Colonic mucosa (tissue), 4 donors: ENCODE measurements at regions not wholly inside any gene's neighbourhood (a gene's known extent, or its start where the extent isn't known, plus 50 kb on each side); places are given as distances from the start of the nearest gene placed in this dataset.

ENCODE experiments used
- DNase-seq: peaks from one replicate; pipeline ENCODE4 v3.0.0-alpha.2; 2020
- H3K27ac ChIP-seq: fragments of 200-600 bp; one replicate; pipeline ENCODE4 v1.8.0; 2021
- H3K27me3 ChIP-seq: fragments of 200-600 bp; one replicate; pipeline ENCODE4 v1.8.0; 2021
- H3K36me3 ChIP-seq: fragments of 200-600 bp; one replicate; pipeline ENCODE4 v1.8.0; 2021
- H3K4me1 ChIP-seq: fragments of 200-600 bp; one replicate; pipeline ENCODE4 v1.8.0; 2021; ENCODE audit warnings: mild to moderate bottlenecking
- H3K4me3 ChIP-seq: fragments of 200-600 bp; one replicate; pipeline ENCODE4 v1.8.0; 2021
- H3K9ac ChIP-seq, 2 donors: one replicate each; pipeline ENCODE4 v1.7.0; 2013; ENCODE audit warnings: control low read depth in 2 of 2, low read depth in 2 of 2, low read length in 2 of 2
- H3K9me3 ChIP-seq: fragments of 200-600 bp; one replicate; pipeline ENCODE4 v1.8.0; 2021
- CTCF ChIP-seq: fragments of 200-600 bp; IDR thresholded peaks from one replicate; pipeline ENCODE4 v1.8.0; 2022; ENCODE audit warnings: antibody characterized with exemption, mild to moderate bottlenecking
- intact Hi-C: fragments of 100-400 bp; cut with DNase I; formaldehyde crosslinking; loops from one replicate; pipeline ENCODE4 v1.14.1; 2022
- donor health status: healthy.
- donor health status: DM: no; HTN: no; CAD: no.
- donor health status: DM: no; HTN: no; CAD: no.

- intact Hi-C loops: no loop called here
- Histone ChIP-seq H3K9ac (no peak overlapping the region), H3K4me3 (no peak overlapping the region), H3K27me3 (no peaks in the 10 kb centered on the region), H3K4me1 (no peaks in the 10 kb centered on the region), H3K9me3 (no peaks in the 10 kb centered on the region), H3K27ac (no peak overlapping the region), H3K36me3 (no peaks in the 10 kb centered on the region)
- TF ChIP-seq CTCF: no peak
- DNase-seq: no peak
These were observed 86.4 kb upstream of the CDH6 start for GRCh38 chr5:31107091-31107518.

DNA sequence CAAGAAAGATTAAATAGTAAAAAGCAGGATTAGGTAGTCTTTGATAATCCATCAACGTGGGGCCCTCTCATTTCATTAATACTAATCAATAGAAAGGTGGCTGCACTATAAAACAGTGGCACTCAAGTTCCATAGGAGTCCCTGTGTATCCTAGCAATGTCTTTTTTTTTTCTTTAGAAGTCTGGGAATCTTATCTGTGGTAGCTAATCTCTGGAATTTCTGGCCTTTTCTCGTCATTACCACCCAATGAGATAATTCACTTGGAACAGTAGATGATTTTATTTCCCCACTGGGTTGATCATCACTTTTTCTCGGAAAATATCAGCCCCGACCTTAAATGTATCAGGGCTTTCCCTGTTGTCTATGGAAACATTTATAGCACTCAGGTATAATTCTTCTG lies 86.8 kb upstream of the CDH6 start:
- Histone ChIP-seq H3K36me3 (no peaks in the 10 kb centered on the region), H3K9ac (no peak overlapping the region), H3K27ac (no peak overlapping the region), H3K9me3 (no peaks in the 10 kb centered on the region), H3K4me1 (no peaks in the 10 kb centered on the region), H3K27me3 (no peaks in the 10 kb centered on the region), H3K4me3 (no peak overlapping the region)
- TF ChIP-seq CTCF: no peak
- no peak for DNase-seq
- intact Hi-C loops: no loop called here

DNA sequence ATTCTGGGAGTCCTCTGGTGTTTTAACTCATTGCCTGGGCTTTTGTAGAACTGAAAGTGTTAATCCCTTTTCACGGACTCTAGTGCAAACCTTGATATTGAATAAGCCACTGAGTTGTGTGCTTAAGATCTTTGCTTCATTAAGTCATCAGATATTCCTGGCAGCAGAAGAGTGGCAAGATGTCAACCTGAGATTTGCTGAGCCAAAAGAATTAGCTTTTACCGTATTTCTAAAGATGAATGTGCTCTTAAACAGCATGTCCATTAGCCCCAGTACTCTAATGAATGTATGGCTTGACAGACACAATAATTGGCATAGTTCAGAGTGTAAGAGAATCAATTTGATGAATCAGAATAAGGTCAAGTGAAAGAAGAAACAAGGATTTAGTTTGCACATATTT lies 87.2 kb upstream of the CDH6 start:
- Histone ChIP-seq H3K4me1 (no peaks in the 10 kb centered on the region), H3K9ac (no peak overlapping the region), H3K9me3 (no peaks in the 10 kb centered on the region), H3K27me3 (no peaks in the 10 kb centered on the region), H3K27ac (no peak overlapping the region), H3K4me3 (no peak overlapping the region), H3K36me3 (no peaks in the 10 kb centered on the region)
- intact Hi-C loops: no loop called here
- TF ChIP-seq CTCF: no peak
- DNase-seq: no peak

DNA sequence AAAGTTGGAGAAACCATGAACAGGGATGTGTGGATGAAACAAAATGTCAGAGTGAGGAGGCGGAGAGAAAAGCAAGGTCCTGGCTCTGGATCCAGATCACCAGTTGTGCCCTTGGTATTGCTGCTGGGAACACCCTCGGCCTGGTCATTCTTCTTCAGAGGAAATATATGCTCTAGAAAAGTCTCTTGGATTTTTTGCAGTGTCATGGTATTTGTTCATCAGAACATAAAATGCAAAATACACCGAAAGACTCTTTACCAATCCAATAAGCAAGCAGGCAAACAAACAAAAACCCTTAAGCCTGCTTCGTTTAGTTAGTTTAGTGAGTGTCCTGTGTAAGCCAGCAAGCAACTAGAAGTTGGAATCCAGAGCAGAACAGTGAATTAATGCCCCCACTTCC lies 88.7 kb upstream of the CDH6 start:
- intact Hi-C loops: no loop called here
- H3K27ac ChIP-seq: no peak overlapping the region
- TF ChIP-seq CTCF: no peak
- no peak for DNase-seq
- H3K4me3 ChIP-seq: no peak overlapping the region
- no peaks in the 10 kb centered on the region for H3K4me1 ChIP-seq
- H3K36me3 ChIP-seq: no peaks in the 10 kb centered on the region
- H3K9me3 ChIP-seq: no peaks in the 10 kb centered on the region
- no peak overlapping the region for H3K9ac ChIP-seq
- H3K27me3 ChIP-seq: no peaks in the 10 kb centered on the region

GRCh38 chr5:31100781-31101310 lies 92.6 kb upstream of the CDH6 start:
- TF ChIP-seq CTCF: no peak
- Histone ChIP-seq H3K9ac (no peak overlapping the region), H3K27me3 (no peaks in the 10 kb centered on the region), H3K4me1 (no peaks in the 10 kb centered on the region), H3K27ac (no peak overlapping the region), H3K9me3 (no peaks in the 10 kb centered on the region), H3K4me3 (no peak overlapping the region), H3K36me3 (no peaks in the 10 kb centered on the region)
- DNase-seq: no peak
- intact Hi-C loops: no loop called here
